Stomach (tissue), 4 donors: ENCODE measurements at regions not wholly inside any gene's neighbourhood (a gene's known extent, or its start where the extent isn't known, plus 50 kb on each side); places are given as distances from the start of the nearest gene placed in this dataset.

Source experiments
- EP300 ChIP-seq: sonication (generic); formaldehyde crosslinking; IDR thresholded peaks from one replicate; pipeline ENCODE4 v1.6.1; 2017; ENCODE audit warnings: antibody characterized with exemption
- POLR2AphosphoS5 ChIP-seq, 3 donors: sonication (generic); formaldehyde crosslinking; IDR thresholded peaks; one replicate each; pipeline ENCODE4 v1.6.1; 2016; ENCODE audit warnings: antibody characterized with exemption in 3 of 3
- TF ChIP-seq, protein P1 (sequence below), 7 experiments: fragments of 450-650 bp in 4 of 7; fragments of 200-600 bp in 3 of 7; sonication (generic) in 3 of 7; IDR thresholded peaks; one replicate each; pipeline ENCODE4 v1.5.1; 2016 to 2019; ENCODE audit warnings: antibody characterized with exemption in 7 of 7, control low read depth in 2 of 7, mild to moderate bottlenecking in 1 of 7

DNA sequence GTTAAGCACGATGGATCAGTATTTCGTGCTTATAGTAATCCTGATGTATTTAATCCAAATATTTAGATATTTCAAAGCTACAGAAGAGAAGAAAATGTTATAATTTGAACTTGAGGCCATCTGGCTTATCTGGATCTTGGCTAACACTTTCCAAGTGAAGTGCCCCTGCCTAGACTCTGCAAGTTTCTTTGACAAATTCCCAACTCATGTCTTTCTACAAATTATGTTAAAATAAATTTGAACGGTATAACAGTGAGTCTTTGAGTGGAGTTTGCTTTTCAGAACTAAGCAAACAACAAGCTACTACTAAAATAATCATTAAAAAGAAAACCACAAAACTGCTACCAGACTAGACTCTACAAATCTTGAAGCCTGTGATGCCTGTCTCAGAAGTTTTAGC is 374.4 kb upstream of the PRICKLE1 start:
- TF ChIP-seq POLR2AphosphoS5 (IDR thresholded peaks at IDR 0.05) (no peak), EP300 (no peak)
- TF ChIP-seq, protein P1, sequence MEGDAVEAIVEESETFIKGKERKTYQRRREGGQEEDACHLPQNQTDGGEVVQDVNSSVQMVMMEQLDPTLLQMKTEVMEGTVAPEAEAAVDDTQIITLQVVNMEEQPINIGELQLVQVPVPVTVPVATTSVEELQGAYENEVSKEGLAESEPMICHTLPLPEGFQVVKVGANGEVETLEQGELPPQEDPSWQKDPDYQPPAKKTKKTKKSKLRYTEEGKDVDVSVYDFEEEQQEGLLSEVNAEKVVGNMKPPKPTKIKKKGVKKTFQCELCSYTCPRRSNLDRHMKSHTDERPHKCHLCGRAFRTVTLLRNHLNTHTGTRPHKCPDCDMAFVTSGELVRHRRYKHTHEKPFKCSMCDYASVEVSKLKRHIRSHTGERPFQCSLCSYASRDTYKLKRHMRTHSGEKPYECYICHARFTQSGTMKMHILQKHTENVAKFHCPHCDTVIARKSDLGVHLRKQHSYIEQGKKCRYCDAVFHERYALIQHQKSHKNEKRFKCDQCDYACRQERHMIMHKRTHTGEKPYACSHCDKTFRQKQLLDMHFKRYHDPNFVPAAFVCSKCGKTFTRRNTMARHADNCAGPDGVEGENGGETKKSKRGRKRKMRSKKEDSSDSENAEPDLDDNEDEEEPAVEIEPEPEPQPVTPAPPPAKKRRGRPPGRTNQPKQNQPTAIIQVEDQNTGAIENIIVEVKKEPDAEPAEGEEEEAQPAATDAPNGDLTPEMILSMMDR (IDR thresholded peaks at IDR 0.05), result no peak
